WTC11 (cell line): ENCODE measurements at regions not wholly inside any gene's neighbourhood (a gene's known extent, or its start where the extent isn't known, plus 50 kb on each side); places are given as distances from the start of the nearest gene placed in this dataset.
A peak's percentile ranks its signal among the peaks of the same experiment; 100 is the strongest.

ENCODE experiments used
- ATAC-seq: fragments of 200-7000 bp; cut with Tn5 transposase; 2 replicates; pipeline ENCODE4 v1.10.0; 2021; ENCODE audit warnings: mild to moderate bottlenecking, moderate library complexity
- CTCF ChIA-PET: fragments of 300-600 bp; sonication (Branson Sonifier 250); formaldehyde crosslinking; loops from one replicate; lab custom pipeline; 2021; ENCODE audit warnings: antibody characterized with exemption; lab: Charles Lee
- POLR2A ChIA-PET: fragments of 350-600 bp; sonication (Branson Sonifier 250); formaldehyde crosslinking; loops from one replicate; lab custom pipeline; 2021; ENCODE audit warnings: antibody characterized with exemption; lab: Charles Lee
- DNase-seq: peaks from one replicate; pipeline ENCODE4 v3.0.0; 2021; ENCODE audit warnings: low spot score
- H3K27ac Mint-ChIP-seq: 2 replicates; pipeline ENCODE4 v1.8.0; 2021; ENCODE audit warnings: mixed read lengths
- H3K27me3 Mint-ChIP-seq: 2 replicates; pipeline ENCODE4 v1.8.0; 2021; ENCODE audit warnings: low read depth, mild to moderate bottlenecking, moderate library complexity, mixed read lengths
- H3K36me3 Mint-ChIP-seq: 2 replicates; pipeline ENCODE4 v1.8.0; 2021; ENCODE audit warnings: mixed read lengths
- H3K4me1 Mint-ChIP-seq: 2 replicates; pipeline ENCODE4 v1.8.0; 2022; ENCODE audit warnings: mixed read lengths
- H3K4me3 Mint-ChIP-seq: 2 replicates; pipeline ENCODE4 v1.8.0; 2021; ENCODE audit warnings: mild to moderate bottlenecking, moderate library complexity, mixed read lengths
- H3K9me3 Mint-ChIP-seq: 2 replicates; pipeline ENCODE4 v1.8.0; 2021; ENCODE audit warnings: mixed read lengths
- E2F4 ChIP-seq: sonication (generic); formaldehyde crosslinking; IDR thresholded peaks from 2 replicates; pipeline ENCODE4 v1.8.1; 2022; ENCODE audit warnings: low read depth, mild to moderate bottlenecking, moderate library complexity, missing genetic modification reagents, borderline replicate concordance
- E2F5 ChIP-seq: sonication (generic); formaldehyde crosslinking; IDR thresholded peaks from 2 replicates; pipeline ENCODE4 v1.8.1; 2022; ENCODE audit warnings: mild to moderate bottlenecking, moderate library complexity, missing genetic modification reagents
- ELF4 ChIP-seq: sonication (generic); formaldehyde crosslinking; IDR thresholded peaks from 2 replicates; pipeline ENCODE4 v1.8.1; 2022; ENCODE audit warnings: low read depth, mild to moderate bottlenecking, moderate library complexity, missing genetic modification reagents
- EMX1 ChIP-seq: fragments of 250-450 bp; sonication (Bioruptor Pico); IDR thresholded peaks from 2 replicates; pipeline ENCODE4 v1.8.0; 2021; ENCODE audit warnings: mild to moderate bottlenecking
- ESRRA ChIP-seq: sonication (generic); formaldehyde crosslinking; IDR thresholded peaks from 2 replicates; pipeline ENCODE4 v1.8.1; 2022; ENCODE audit warnings: mild to moderate bottlenecking, missing genetic modification reagents, borderline replicate concordance
- FOXP1 ChIP-seq: sonication (generic); formaldehyde crosslinking; IDR thresholded peaks from 2 replicates; pipeline ENCODE4 v1.8.0; 2022; ENCODE audit warnings: missing genetic modification reagents, mild to moderate bottlenecking, moderate library complexity, borderline replicate concordance
- GTF2I ChIP-seq: fragments of 250-450 bp; sonication (Bioruptor Pico); conservative IDR thresholded peaks from 2 replicates; pipeline ENCODE4 v1.4.0; 2021; ENCODE audit warnings: mild to moderate bottlenecking
- IRF2 ChIP-seq: sonication (generic); formaldehyde crosslinking; IDR thresholded peaks from 2 replicates; pipeline ENCODE4 v1.8.0; 2022; ENCODE audit warnings: low read depth, missing genetic modification reagents, borderline replicate concordance
- MLX ChIP-seq: sonication (generic); formaldehyde crosslinking; IDR thresholded peaks from 2 replicates; pipeline ENCODE4 v1.8.1; 2023; ENCODE audit warnings: mild to moderate bottlenecking, missing genetic modification reagents, moderate library complexity
- MXD4 ChIP-seq: fragments of 250-450 bp; sonication (Bioruptor Pico); IDR thresholded peaks from 2 replicates; pipeline ENCODE4 v1.8.0; 2021; ENCODE audit warnings: mild to moderate bottlenecking, moderate library complexity, borderline replicate concordance
- MYBL2 ChIP-seq: sonication (generic); formaldehyde crosslinking; IDR thresholded peaks from 2 replicates; pipeline ENCODE4 v1.8.1; 2023; ENCODE audit warnings: mild to moderate bottlenecking, moderate library complexity, missing genetic modification reagents
- NFATC4 ChIP-seq: fragments of 250-450 bp; sonication (Bioruptor Pico); IDR thresholded peaks from 2 replicates; pipeline ENCODE4 v1.9.0; 2021; ENCODE audit warnings: mild to moderate bottlenecking
- NFE2L1 ChIP-seq: sonication (generic); formaldehyde crosslinking; IDR thresholded peaks from 2 replicates; pipeline ENCODE4 v1.8.1; 2023; ENCODE audit warnings: missing genetic modification reagents
- OVOL2 ChIP-seq: fragments of 250-450 bp; sonication (Bioruptor Pico); IDR thresholded peaks from 2 replicates; pipeline ENCODE4 v1.9.0; 2021; ENCODE audit warnings: mild to moderate bottlenecking, borderline replicate concordance
- PREB ChIP-seq: sonication (generic); formaldehyde crosslinking; IDR thresholded peaks from 2 replicates; pipeline ENCODE4 v1.8.1; 2022; ENCODE audit warnings: mild to moderate bottlenecking, missing genetic modification reagents, moderate library complexity, borderline replicate concordance
- SMAD3 ChIP-seq: sonication (generic); formaldehyde crosslinking; IDR thresholded peaks from 2 replicates; pipeline ENCODE4 v1.8.0; 2022; ENCODE audit warnings: missing genetic modification reagents, mild to moderate bottlenecking, borderline replicate concordance
- SP1 ChIP-seq: sonication (generic); formaldehyde crosslinking; conservative IDR thresholded peaks from 2 replicates; pipeline ENCODE4 v1.8.1; 2022; ENCODE audit warnings: missing genetic modification reagents
- TP53 ChIP-seq: sonication (generic); formaldehyde crosslinking; IDR thresholded peaks from 2 replicates; pipeline ENCODE4 v1.8.1; 2023; ENCODE audit warnings: mild to moderate bottlenecking, missing genetic modification reagents
- ZNF121 ChIP-seq: sonication (generic); formaldehyde crosslinking; IDR thresholded peaks from 2 replicates; pipeline ENCODE4 v1.8.0; 2023; ENCODE audit warnings: missing genetic modification reagents
- ZNF138 ChIP-seq: sonication (generic); formaldehyde crosslinking; conservative IDR thresholded peaks from 2 replicates; pipeline ENCODE4 v1.8.1; 2022; ENCODE audit warnings: mild to moderate bottlenecking, moderate library complexity, missing genetic modification reagents
- ZNF219 ChIP-seq: sonication (generic); formaldehyde crosslinking; IDR thresholded peaks from 2 replicates; pipeline ENCODE4 v1.8.0; 2023; ENCODE audit warnings: missing genetic modification reagents, mild to moderate bottlenecking, borderline replicate concordance
- ZNF232 ChIP-seq: sonication (generic); formaldehyde crosslinking; IDR thresholded peaks from 2 replicates; pipeline ENCODE4 v1.8.0; 2022; ENCODE audit warnings: mild to moderate bottlenecking, missing genetic modification reagents
- ZNF317 ChIP-seq: sonication (generic); formaldehyde crosslinking; IDR thresholded peaks from 2 replicates; pipeline ENCODE4 v1.8.1; 2023; ENCODE audit warnings: low read depth, mild to moderate bottlenecking, moderate library complexity, missing genetic modification reagents, borderline replicate concordance
- ZNF396 ChIP-seq: fragments of 250-450 bp; sonication (Bioruptor Pico); IDR thresholded peaks from 2 replicates; pipeline ENCODE4 v1.8.0; 2021; ENCODE audit warnings: mild to moderate bottlenecking, moderate library complexity, borderline replicate concordance
- ZNF423 ChIP-seq: fragments of 250-450 bp; sonication (Bioruptor Pico); IDR thresholded peaks from 2 replicates; pipeline ENCODE4 v2.1.2; 2022; ENCODE audit warnings: mild to moderate bottlenecking, moderate library complexity
- ZNF671 ChIP-seq: fragments of 250-450 bp; sonication (Bioruptor Pico); IDR thresholded peaks from 2 replicates; pipeline ENCODE4 v1.8.0; 2021; ENCODE audit warnings: mild to moderate bottlenecking

- POLR2A ChIA-PET = interaction anchor here (0.5 kb wide), 1 partner anchor 704 kb away, joined by 4 read pairs; no protein-coding TSS in a partner anchor
- Mint-ChIP-seq H3K4me3 (no peak overlapping the region), H3K36me3 (peaks cover 3% of the 10 kb centered on the region), H3K4me1 (peaks cover 11% of the 10 kb centered on the region), H3K27me3 (no peaks in the 10 kb centered on the region), H3K9me3 (peaks cover 3% of the 10 kb centered on the region), H3K27ac (no peak overlapping the region)
- no peak for ATAC-seq
- no peak for TF ChIP-seq E2F5 (CRISPR knock-in tag)
- no peak for TF ChIP-seq SP1
- no peak for TF ChIP-seq NFE2L1 (CRISPR knock-in tag)
- no peak for TF ChIP-seq ZNF671 (CRISPR knock-in tag)
- no peak for TF ChIP-seq EMX1 (CRISPR knock-in tag)
- TF ChIP-seq MXD4 (CRISPR knock-in tag) = no peak
- no peak for TF ChIP-seq ZNF232 (CRISPR knock-in tag)
- no peak for DNase-seq
- CTCF ChIA-PET = no interaction called here
Measured at GRCh38 chr4:23213198-23213597, 520.5 kb downstream of the GBA3 start.

- Mint-ChIP-seq H3K36me3 (peaks cover 8% of the 10 kb centered on the region), H3K9me3 (peaks cover 8% of the 10 kb centered on the region), H3K4me3 (no peak overlapping the region), H3K4me1 (peaks cover 11% of the 10 kb centered on the region), H3K27ac (no peak overlapping the region), H3K27me3 (no peaks in the 10 kb centered on the region)
- ATAC-seq (no peak), DNase-seq (no peak)
- POLR2A ChIA-PET = interaction anchor here (0.5 kb wide), 1 partner anchor 703 kb away, joined by 4 read pairs; no protein-coding TSS in a partner anchor
- no peak for TF ChIP-seq SMAD3 (CRISPR knock-in tag)
- CTCF ChIA-PET = no interaction called here
Measured at GRCh38 chr4:23212558-23212957, 519.8 kb downstream of the GBA3 start.

GRCh38 chr4:23207059-23207458 is 514.3 kb downstream of the GBA3 start:
- ChIA-PET POLR2A (no interaction called here), CTCF (no interaction called here)
- no peak for DNase-seq
- TF ChIP-seq ZNF396 (CRISPR knock-in tag) = no peak
- TF ChIP-seq NFATC4 = no peak
- TF ChIP-seq PREB (CRISPR knock-in tag) = no peak
- TF ChIP-seq ESRRA (CRISPR knock-in tag) = no peak
- TF ChIP-seq ZNF232 (CRISPR knock-in tag) = no peak
- TF ChIP-seq GTF2I (CRISPR knock-in tag) = peak; percentile 58; the same call in 1 of the 2 replicates
- no peak for TF ChIP-seq ZNF317 (CRISPR knock-in tag)
- no peak for TF ChIP-seq ZNF219 (CRISPR knock-in tag)
- TF ChIP-seq, all 79 proteins: peak for 1
- peaks cover 16% of the 10 kb centered on the region for H3K4me1 Mint-ChIP-seq
- no peaks in the 10 kb centered on the region for H3K27me3 Mint-ChIP-seq
- no peak for ATAC-seq
- peaks cover 28% of the 10 kb centered on the region for H3K9me3 Mint-ChIP-seq
- H3K36me3 Mint-ChIP-seq = peaks cover 23% of the 10 kb centered on the region
- H3K27ac Mint-ChIP-seq = no peak overlapping the region
- no peak overlapping the region for H3K4me3 Mint-ChIP-seq

- no peak for DNase-seq
- no peak overlapping the region for H3K4me3 Mint-ChIP-seq
- ChIA-PET POLR2A (no interaction called here), CTCF (interaction anchor here (0.7 kb wide), 1 partner anchor 197 kb away, joined by 4 read pairs; no protein-coding TSS in a partner anchor)
- H3K27me3 Mint-ChIP-seq = no peaks in the 10 kb centered on the region
- peaks cover 16% of the 10 kb centered on the region for H3K36me3 Mint-ChIP-seq
- H3K27ac Mint-ChIP-seq = no peak overlapping the region; the same call in 1 of the 2 replicates
- H3K4me1 Mint-ChIP-seq = peaks cover 16% of the 10 kb centered on the region
- ATAC-seq = no peak
- TF ChIP-seq ELF4 (no peak), OVOL2 (no peak), EMX1 (CRISPR knock-in tag) (no peak), E2F4 (CRISPR knock-in tag) (no peak), TP53 (no peak), ZNF121 (CRISPR knock-in tag) (no peak), ZNF423 (CRISPR knock-in tag) (no peak), IRF2 (CRISPR knock-in tag) (no peak), ZNF138 (CRISPR knock-in tag) (no peak), MLX (CRISPR knock-in tag) (no peak), FOXP1 (CRISPR knock-in tag) (no peak), MYBL2 (CRISPR knock-in tag) (no peak)
- peaks cover 21% of the 10 kb centered on the region for H3K9me3 Mint-ChIP-seq
Measured at GRCh38 chr4:23202712-23203247, 510.0 kb downstream of the GBA3 start.
